Liver (tissue), 3 donors: ENCODE measurements at regions not wholly inside any gene's neighbourhood (a gene's known extent, or its start where the extent isn't known, plus 50 kb on each side); places are given as distances from the start of the nearest gene placed in this dataset.

ENCODE experiments used
- CTCF ChIP-seq: fragments of 150-350 bp; IDR thresholded peaks from 2 replicates; pipeline ENCODE4 v1.5.1; 2017; ENCODE audit warnings: improper control_type of control experiment, low read depth, low read length; ENCODE audit not compliant: missing input control
- MAX ChIP-seq: IDR thresholded peaks from 2 replicates; pipeline ENCODE4 v1.6.1; 2016; ENCODE audit warnings: antibody characterized with exemption
- RAD21 ChIP-seq, 2 donors: IDR thresholded peaks; 2 replicates each; pipeline ENCODE4 v1.6.1; 2016; ENCODE audit warnings: antibody characterized with exemption in 2 of 2, mild to moderate bottlenecking in 2 of 2
- SP1 ChIP-seq: IDR thresholded peaks from 2 replicates; pipeline ENCODE4 v1.6.1; 2018; ENCODE audit warnings: antibody characterized with exemption, mild to moderate bottlenecking
- TAF1 ChIP-seq: conservative IDR thresholded peaks from 2 replicates; pipeline ENCODE4 v1.6.1; 2016; ENCODE audit warnings: antibody characterized with exemption, mild to moderate bottlenecking
- ZBTB33 ChIP-seq: IDR thresholded peaks from 2 replicates; pipeline ENCODE4 v1.6.1; 2016; ENCODE audit warnings: antibody characterized with exemption
- donor health status: healthy.
- donor health status: healthy.

GRCh38 chr11:27599217-27599616, 92.6 kb upstream of the LIN7C start:
- TF ChIP-seq MAX (no peak), CTCF (no peak), TAF1 (no peak), RAD21 (IDR thresholded peaks at IDR 0.05) (no peak), SP1 (no peak), ZBTB33 (no peak)
